HCT116 (cell line): ENCODE measurements at regions not wholly inside any gene's neighbourhood (a gene's known extent, or its start where the extent isn't known, plus 50 kb on each side); places are given as distances from the start of the nearest gene placed in this dataset.

Experiments used
- ATAC-seq: fragments of 200-7000 bp; cut with Tn5 transposase; 2 replicates; pipeline ENCODE4 v1.9.1; 2020; ENCODE audit warnings: mild to moderate bottlenecking, moderate library complexity
- BruUV-seq: library from RNA; stranded (reverse); fragments of 400-500 nt; replicated peaks from 2 replicates; lab custom pipeline; 2021; lab: Mats Ljungman, UMichigan
- CTCF ChIA-PET: fragments of 300-600 bp; sonication (Branson Sonifier 250); formaldehyde crosslinking; loops from one replicate; lab custom pipeline; 2021; ENCODE audit warnings: antibody characterized with exemption; lab: Charles Lee
- POLR2A ChIA-PET: fragments of 300-600, 350-600 bp; sonication (Branson Sonifier 250); formaldehyde crosslinking; loops from one replicate; lab custom pipeline; 2021; ENCODE audit warnings: antibody characterized with exemption; lab: Charles Lee
- RAD21 ChIA-PET, 2 experiments: fragments of 300-600 bp; sonication (Branson Sonifier 250); formaldehyde crosslinking; loops; one replicate each; lab custom pipeline; 2023; ENCODE audit warnings: low total read pairs in 2 of 2; ENCODE audit not compliant: uncharacterized antibody in 2 of 2, unreplicated experiment in 2 of 2, low non-redundant PET in 1 of 2; lab: Charles Lee
- DNase-seq: peaks from one replicate; pipeline ENCODE4 v3.0.0-alpha.2; 2010; ENCODE audit warnings: low read depth, low spot score
- H2AFZ ChIP-seq: fragments of 200-600 bp; shearing (Covaris generic), sonication (generic); 2 replicates; pipeline ENCODE4 v1.6.1; 2017; ENCODE audit warnings: low read depth, mixed run types, mixed read lengths, antibody characterized with exemption, low read length; ENCODE audit not compliant: poor library complexity, severe bottlenecking
- H3K27ac ChIP-seq: 2 replicates; pipeline ENCODE4 v1.5.1; 2012; ENCODE audit warnings: low read depth, low read length
- H3K27me3 ChIP-seq: fragments of 200-600 bp; sonication (generic); 2 replicates; pipeline ENCODE4 v1.6.1; 2016; ENCODE audit warnings: mixed run types, low read length, mixed read lengths; ENCODE audit not compliant: insufficient read depth
- H3K36me3 ChIP-seq, 2 experiments: fragments of 200-500 bp in 1 of 2; fragments of 200-600 bp in 1 of 2; sonication (Bioruptor generic) in 1 of 2; sonication (generic) in 1 of 2; 2 replicates each; pipeline versions ENCODE4 v1.5.1 to v1.6.1; 2014 to 2016; ENCODE audit warnings: low read length in 2 of 2, inconsistent platforms in 1 of 2, mixed read lengths in 1 of 2, mixed run types in 1 of 2; ENCODE audit not compliant: insufficient read depth in 2 of 2, control insufficient read depth in 1 of 2
- H3K4me1 ChIP-seq, 2 experiments: fragments of 200-600 bp in 1 of 2; sonication (generic) in 1 of 2; 2 replicates each; pipeline versions ENCODE4 v1.5.1 to v1.6.1; 2012 to 2017; ENCODE audit warnings: low read length in 2 of 2, inconsistent platforms in 1 of 2, mild to moderate bottlenecking in 1 of 2, mixed read lengths in 1 of 2, mixed run types in 1 of 2, moderate library complexity in 1 of 2; ENCODE audit not compliant: insufficient read depth in 2 of 2, control insufficient read depth in 1 of 2
- H3K4me2 ChIP-seq: fragments of 200-600 bp; sonication (generic); 2 replicates; pipeline ENCODE4 v1.6.1; 2017; ENCODE audit warnings: mixed run types, low read length, mixed read lengths
- H3K4me3 ChIP-seq, 2 experiments: fragments of 200-600 bp in 1 of 2; sonication (generic) in 1 of 2; replicated peaks in 1 of 2; 2 replicates each; pipeline ENCODE4 v1.5.1; 2011 to 2016; ENCODE audit warnings: low read length in 2 of 2, control low read depth in 1 of 2, low read depth in 1 of 2, mild to moderate bottlenecking in 1 of 2, mixed read lengths in 1 of 2, mixed run types in 1 of 2
- H3K79me2 ChIP-seq: fragments of 200-600 bp; sonication (generic); 2 replicates; pipeline ENCODE4 v1.6.1; 2017; ENCODE audit warnings: mild to moderate bottlenecking, mixed run types, low read length, moderate library complexity, mixed read lengths; ENCODE audit not compliant: insufficient read depth
- H3K9ac ChIP-seq: fragments of 200-600 bp; sonication (generic); 2 replicates; pipeline ENCODE4 v1.6.1; 2016; ENCODE audit warnings: low read length, mixed read lengths
- H3K9me2 ChIP-seq: fragments of 200-600 bp; sonication (generic), shearing (Covaris generic); 2 replicates; pipeline ENCODE4 v1.6.1; 2017; ENCODE audit warnings: mixed run types, mild to moderate bottlenecking, moderate library complexity; ENCODE audit not compliant: insufficient read depth
- H3K9me3 ChIP-seq, 2 experiments: fragments of 200-500 bp in 1 of 2; fragments of 200-600 bp in 1 of 2; sonication (Bioruptor generic) in 1 of 2; sonication (generic) in 1 of 2; 2 replicates each; pipeline ENCODE4 v1.6.1; 2014 to 2017; ENCODE audit warnings: low read length in 2 of 2, mixed read lengths in 2 of 2, inconsistent platforms in 1 of 2, low read depth in 1 of 2, mild to moderate bottlenecking in 1 of 2, mixed run types in 1 of 2, moderate library complexity in 1 of 2; ENCODE audit not compliant: control insufficient read depth in 1 of 2, insufficient read depth in 1 of 2
- H4K20me1 ChIP-seq: fragments of 200-600 bp; sonication (generic), shearing (Covaris generic); 2 replicates; pipeline ENCODE4 v1.6.1; 2017; ENCODE audit warnings: mixed run types, mild to moderate bottlenecking, moderate library complexity; ENCODE audit not compliant: insufficient read depth
- ATF3 ChIP-seq: IDR thresholded peaks from 2 replicates; pipeline ENCODE4 v1.6.1; 2012
- CBX3 ChIP-seq: IDR thresholded peaks from 2 replicates; pipeline ENCODE4 v1.6.1; 2012; ENCODE audit warnings: low read depth
- CEBPB ChIP-seq: IDR thresholded peaks from 2 replicates; pipeline ENCODE4 v1.6.1; 2012; ENCODE audit warnings: low read depth
- EGR1 ChIP-seq: IDR thresholded peaks from 2 replicates; pipeline ENCODE4 v1.6.1; 2012; ENCODE audit warnings: low read depth
- ELF1 ChIP-seq: IDR thresholded peaks from 2 replicates; pipeline ENCODE4 v1.6.1; 2012; ENCODE audit warnings: low read depth, borderline replicate concordance
- EZH2 ChIP-seq: fragments of 200-600 bp; sonication (generic); IDR thresholded peaks from 2 replicates; pipeline ENCODE4 v1.6.1; 2017; ENCODE audit warnings: antibody characterized with exemption, mixed run types
- POLR2A ChIP-seq: IDR thresholded peaks from 2 replicates; pipeline ENCODE4 v1.7.0; 2011; ENCODE audit warnings: borderline replicate concordance; ENCODE audit not compliant: insufficient read depth, insufficient read length; ENCODE audit errors: extremely low read depth
- SP1 ChIP-seq: IDR thresholded peaks from 2 replicates; pipeline ENCODE4 v1.6.1; 2012; ENCODE audit warnings: low read depth
- SRF ChIP-seq: IDR thresholded peaks from 2 replicates; pipeline ENCODE4 v1.6.1; 2012; ENCODE audit warnings: low read depth
- ZBTB33 ChIP-seq: IDR thresholded peaks from 2 replicates; pipeline ENCODE4 v1.6.1; 2011; ENCODE audit warnings: mild to moderate bottlenecking, low read length, moderate library complexity; ENCODE audit not compliant: insufficient replicate concordance; ENCODE audit errors: extremely low read depth
- ZFX ChIP-seq: fragments of 450-650 bp; IDR thresholded peaks from 2 replicates; pipeline ENCODE4 v1.6.1; 2017
- ZNF274 ChIP-seq: fragments of 200-500 bp; sonication (Bioruptor generic); IDR thresholded peaks from 2 replicates; pipeline ENCODE4 v1.6.1; 2014; ENCODE audit warnings: mild to moderate bottlenecking, low read depth, low read length, inconsistent platforms
- intact Hi-C: fragments of 100-400 bp; cut with micrococcal nuclease; formaldehyde crosslinking; loops from 2 replicates; pipeline ENCODE4 v1.10.0; 2022
- TF ChIP-seq, protein P1 (sequence below), 3 experiments: fragments of 200-600 bp in 1 of 3; sonication (generic) in 1 of 3; IDR thresholded peaks in 2 of 3; conservative IDR thresholded peaks in 1 of 3; 2 replicates each; pipeline ENCODE4 v1.5.1; 2012 to 2017; ENCODE audit warnings: low read depth in 2 of 3, low read length in 2 of 3, antibody characterized with exemption in 1 of 3, borderline replicate concordance in 1 of 3, control low read depth in 1 of 3, mild to moderate bottlenecking in 1 of 3, mixed read lengths in 1 of 3, mixed run types in 1 of 3, moderate library complexity in 1 of 3; ENCODE audit not compliant: insufficient read depth in 1 of 3
- TF ChIP-seq, protein P2 (sequence below): IDR thresholded peaks from 2 replicates; pipeline ENCODE4 v1.6.1; 2012

DNA sequence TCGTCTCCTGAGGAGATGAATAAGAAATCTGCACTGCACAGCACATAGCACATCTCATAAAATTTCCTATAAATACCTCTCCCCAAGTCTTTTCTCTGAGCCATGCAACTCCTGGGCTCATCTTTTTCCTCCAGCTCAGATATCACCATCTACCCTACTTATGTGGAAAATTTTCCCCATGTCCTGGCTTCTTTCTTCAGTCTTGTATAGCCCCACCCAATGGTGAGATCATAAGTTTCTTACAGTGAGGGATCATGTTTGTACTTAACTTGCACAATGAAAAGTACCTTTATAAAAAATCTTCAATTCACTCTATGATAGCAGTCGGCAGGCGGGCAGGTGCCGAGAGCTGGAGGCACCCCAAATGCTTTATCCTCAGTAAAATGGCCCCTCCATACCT is 198.6 kb upstream of the S100G start (continued):
- TF ChIP-seq, protein P1, sequence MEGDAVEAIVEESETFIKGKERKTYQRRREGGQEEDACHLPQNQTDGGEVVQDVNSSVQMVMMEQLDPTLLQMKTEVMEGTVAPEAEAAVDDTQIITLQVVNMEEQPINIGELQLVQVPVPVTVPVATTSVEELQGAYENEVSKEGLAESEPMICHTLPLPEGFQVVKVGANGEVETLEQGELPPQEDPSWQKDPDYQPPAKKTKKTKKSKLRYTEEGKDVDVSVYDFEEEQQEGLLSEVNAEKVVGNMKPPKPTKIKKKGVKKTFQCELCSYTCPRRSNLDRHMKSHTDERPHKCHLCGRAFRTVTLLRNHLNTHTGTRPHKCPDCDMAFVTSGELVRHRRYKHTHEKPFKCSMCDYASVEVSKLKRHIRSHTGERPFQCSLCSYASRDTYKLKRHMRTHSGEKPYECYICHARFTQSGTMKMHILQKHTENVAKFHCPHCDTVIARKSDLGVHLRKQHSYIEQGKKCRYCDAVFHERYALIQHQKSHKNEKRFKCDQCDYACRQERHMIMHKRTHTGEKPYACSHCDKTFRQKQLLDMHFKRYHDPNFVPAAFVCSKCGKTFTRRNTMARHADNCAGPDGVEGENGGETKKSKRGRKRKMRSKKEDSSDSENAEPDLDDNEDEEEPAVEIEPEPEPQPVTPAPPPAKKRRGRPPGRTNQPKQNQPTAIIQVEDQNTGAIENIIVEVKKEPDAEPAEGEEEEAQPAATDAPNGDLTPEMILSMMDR (IDR thresholded peaks at IDR 0.05 in 2 of 3, conservative IDR thresholded peaks at IDR 0.05 in 1 of 3; ENCODE audit: borderline replicate concordance in 1 of 3, insufficient read depth in 1 of 3, low read depth in 2 of 3, low read length in 2 of 3), result no peak
- no peak for TF ChIP-seq EGR1
- TF ChIP-seq CBX3, result no peak
- no peak for TF ChIP-seq ZNF274
- TF ChIP-seq, protein P2, sequence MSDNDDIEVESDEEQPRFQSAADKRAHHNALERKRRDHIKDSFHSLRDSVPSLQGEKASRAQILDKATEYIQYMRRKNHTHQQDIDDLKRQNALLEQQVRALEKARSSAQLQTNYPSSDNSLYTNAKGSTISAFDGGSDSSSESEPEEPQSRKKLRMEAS, result no peak
- TF ChIP-seq ELF1, result no peak
- no peak for TF ChIP-seq SP1
- no peak for TF ChIP-seq SRF
- TF ChIP-seq EZH2, result no peak
- TF ChIP-seq POLR2A, result no peak
- no peak for TF ChIP-seq CEBPB
- TF ChIP-seq ATF3, result no peak
- no peak for TF ChIP-seq ZFX

GRCh38 chrX:16454926-16455325 is 195.0 kb upstream of the S100G start:
- intact Hi-C loops, result no loop called here
- no peaks in the 10 kb centered on the region for H3K79me2 ChIP-seq
- H4K20me1 ChIP-seq, result no peaks in the 10 kb centered on the region
- no peak overlapping the region for H2AFZ ChIP-seq
- no peak overlapping the region for H3K9ac ChIP-seq
- no peaks in the 10 kb centered on the region for H3K4me1 ChIP-seq
- CTCF ChIA-PET, result no interaction called here
- no peak for DNase-seq
- TF ChIP-seq, protein P1 (IDR thresholded peaks at IDR 0.05 in 2 of 3, conservative IDR thresholded peaks at IDR 0.05 in 1 of 3; ENCODE audit: borderline replicate concordance in 1 of 3, insufficient read depth in 1 of 3, low read depth in 2 of 3, low read length in 2 of 3), result no peak
- TF ChIP-seq ZBTB33, result no peak
- TF ChIP-seq ZFX, result no peak
- no peak for TF ChIP-seq SRF
- POLR2A ChIA-PET, result no interaction called here
- no peaks in the 10 kb centered on the region for H3K36me3 ChIP-seq
- H3K4me2 ChIP-seq, result no peak overlapping the region
- no peak overlapping the region for H3K27ac ChIP-seq
- H3K27me3 ChIP-seq, result no peaks in the 10 kb centered on the region
- ATAC-seq, result no peak
- no peaks in the 10 kb centered on the region for H3K9me2 ChIP-seq
- RAD21 ChIA-PET, result no interaction called here
- no peaks in the 10 kb centered on the region for H3K9me3 ChIP-seq
- BruUV-seq, result no TSS peak
- no peak overlapping the region for H3K4me3 ChIP-seq
